Activated CD8-positive, alpha-beta T cell treated with anti-CD3 and anti-CD28 coated beads for 36 hours (primary cell): ENCODE measurements at regions not wholly inside any gene's neighbourhood (a gene's known extent, or its start where the extent isn't known, plus 50 kb on each side); places are given as distances from the start of the nearest gene placed in this dataset.

Experiments
- ATAC-seq: fragments of 200-7000 bp; cut with Tn5 transposase; one replicate; pipeline ENCODE4 v1.10.0; 2021; ENCODE audit warnings: mild to moderate bottlenecking, moderate library complexity
- CTCF ChIA-PET: fragments of 350-600 bp; sonication (Branson Sonifier 250); formaldehyde crosslinking; loops from one replicate; lab custom pipeline; 2021; ENCODE audit warnings: antibody characterized with exemption; lab: Charles Lee
- POLR2A ChIA-PET: fragments of 350-600 bp; sonication (Branson Sonifier 250); formaldehyde crosslinking; loops from one replicate; lab custom pipeline; 2021; ENCODE audit warnings: antibody characterized with exemption; lab: Charles Lee
- DNase-seq: peaks from one replicate; pipeline ENCODE4 v3.0.0-alpha.2; 2020
- H3K27ac Mint-ChIP-seq: one replicate; pipeline ENCODE4 v1.8.0; 2021; ENCODE audit warnings: mild to moderate bottlenecking, mixed read lengths
- H3K27me3 Mint-ChIP-seq: one replicate; pipeline ENCODE4 v1.8.0; 2021; ENCODE audit warnings: mixed read lengths
- H3K36me3 Mint-ChIP-seq: one replicate; pipeline ENCODE4 v1.8.0; 2021; ENCODE audit warnings: low read depth, mixed read lengths
- H3K4me1 Mint-ChIP-seq: one replicate; pipeline ENCODE4 v1.8.0; 2021; ENCODE audit warnings: low read depth, mixed read lengths
- H3K4me3 Mint-ChIP-seq: one replicate; pipeline ENCODE4 v1.8.0; 2021; ENCODE audit warnings: mild to moderate bottlenecking, moderate library complexity, mixed read lengths
- H3K9me3 Mint-ChIP-seq: one replicate; pipeline ENCODE4 v1.8.0; 2021; ENCODE audit warnings: mixed read lengths
- intact Hi-C: fragments of 100-400 bp; cut with micrococcal nuclease; formaldehyde crosslinking; loops from one replicate; pipeline ENCODE4 v1.10.0; 2022
- TF ChIP-seq, protein P1 (sequence below): fragments of 200-600 bp; IDR thresholded peaks from one replicate; pipeline ENCODE4 v1.8.0; 2022; ENCODE audit warnings: antibody characterized with exemption, mild to moderate bottlenecking

DNA sequence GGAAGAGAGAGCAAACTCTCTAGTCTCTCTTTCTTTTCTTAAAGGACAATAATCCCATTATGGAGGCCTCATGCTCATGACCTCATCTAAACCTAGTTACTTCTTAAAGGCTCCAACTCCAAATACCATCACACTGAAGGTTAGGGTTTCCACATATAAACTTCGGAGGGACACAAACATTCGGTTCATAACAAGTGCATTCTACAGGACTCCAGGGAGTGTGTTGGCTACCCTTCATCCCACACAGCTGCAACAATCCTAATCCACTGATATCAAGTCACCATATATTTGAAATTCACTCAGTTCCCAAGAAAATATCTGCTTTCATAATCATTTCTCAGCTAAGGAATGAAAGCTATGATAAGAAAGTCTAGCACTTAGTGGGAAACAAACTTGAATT is 265.9 kb upstream of the PLEKHG7 start:
- CTCF ChIA-PET: no interaction called here
- Mint-ChIP-seq H3K9me3 (peaks cover 2% of the 10 kb centered on the region), H3K4me1 (peaks cover 34% of the 10 kb centered on the region)

DNA sequence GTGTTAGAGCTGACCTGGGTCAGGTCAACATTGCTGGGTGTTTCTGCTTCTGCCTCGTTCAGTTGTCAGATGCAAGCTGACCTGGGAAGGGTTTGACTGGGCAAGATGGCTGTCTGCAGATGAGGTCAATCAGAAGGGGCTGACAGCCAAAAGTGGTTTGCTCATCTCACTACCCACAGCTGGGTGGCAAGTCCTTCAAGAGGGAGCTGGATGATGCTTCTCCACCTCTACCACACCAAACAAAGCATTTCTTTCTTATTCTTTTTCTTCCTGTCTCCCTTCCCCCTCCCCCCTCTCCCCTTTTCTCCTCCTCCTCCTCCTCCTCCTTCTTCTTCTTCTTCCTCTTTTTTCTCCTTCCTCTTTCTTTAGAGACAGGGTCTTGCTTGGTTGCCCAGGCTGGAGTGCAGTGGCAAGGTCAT is 268.2 kb upstream of the PLEKHG7 start:
- no peaks in the 10 kb centered on the region for H3K27me3 Mint-ChIP-seq
- DNase-seq (peak; percentile 11), ATAC-seq (no peak)
- TF ChIP-seq, protein P1, sequence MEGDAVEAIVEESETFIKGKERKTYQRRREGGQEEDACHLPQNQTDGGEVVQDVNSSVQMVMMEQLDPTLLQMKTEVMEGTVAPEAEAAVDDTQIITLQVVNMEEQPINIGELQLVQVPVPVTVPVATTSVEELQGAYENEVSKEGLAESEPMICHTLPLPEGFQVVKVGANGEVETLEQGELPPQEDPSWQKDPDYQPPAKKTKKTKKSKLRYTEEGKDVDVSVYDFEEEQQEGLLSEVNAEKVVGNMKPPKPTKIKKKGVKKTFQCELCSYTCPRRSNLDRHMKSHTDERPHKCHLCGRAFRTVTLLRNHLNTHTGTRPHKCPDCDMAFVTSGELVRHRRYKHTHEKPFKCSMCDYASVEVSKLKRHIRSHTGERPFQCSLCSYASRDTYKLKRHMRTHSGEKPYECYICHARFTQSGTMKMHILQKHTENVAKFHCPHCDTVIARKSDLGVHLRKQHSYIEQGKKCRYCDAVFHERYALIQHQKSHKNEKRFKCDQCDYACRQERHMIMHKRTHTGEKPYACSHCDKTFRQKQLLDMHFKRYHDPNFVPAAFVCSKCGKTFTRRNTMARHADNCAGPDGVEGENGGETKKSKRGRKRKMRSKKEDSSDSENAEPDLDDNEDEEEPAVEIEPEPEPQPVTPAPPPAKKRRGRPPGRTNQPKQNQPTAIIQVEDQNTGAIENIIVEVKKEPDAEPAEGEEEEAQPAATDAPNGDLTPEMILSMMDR: no peak
- peaks cover 2% of the 10 kb centered on the region for H3K9me3 Mint-ChIP-seq
- no peak overlapping the region for H3K4me3 Mint-ChIP-seq
- no peaks in the 10 kb centered on the region for H3K36me3 Mint-ChIP-seq
- POLR2A ChIA-PET: interaction anchor here (1.3 kb wide), 1 partner anchor 8 kb away, joined by 3 read pairs; no protein-coding TSS in a partner anchor
- peaks cover 36% of the 10 kb centered on the region for H3K4me1 Mint-ChIP-seq
- no peak overlapping the region for H3K27ac Mint-ChIP-seq
- CTCF ChIA-PET: interaction anchor here (0.6 to 1.5 kb wide), 3 partner anchors 8 to 68 kb away, joined by 3 to 6 read pairs (median 4); no protein-coding TSS in a partner anchor
- intact Hi-C loops: no loop called here

More for the DNA sequence above, 265.9 kb upstream of the PLEKHG7 start:
- POLR2A ChIA-PET: no interaction called here
- H3K27me3 Mint-ChIP-seq: no peaks in the 10 kb centered on the region
- DNase-seq (no peak), ATAC-seq (no peak)
- H3K27ac Mint-ChIP-seq: no peak overlapping the region
- H3K4me3 Mint-ChIP-seq: no peak overlapping the region
- no peaks in the 10 kb centered on the region for H3K36me3 Mint-ChIP-seq
- intact Hi-C loops: no loop called here
- TF ChIP-seq, protein P1: no peak

- H3K27me3 Mint-ChIP-seq: no peaks in the 10 kb centered on the region
- H3K9me3 Mint-ChIP-seq: peaks cover 2% of the 10 kb centered on the region
- ATAC-seq (no peak), DNase-seq (no peak)
- H3K36me3 Mint-ChIP-seq: no peaks in the 10 kb centered on the region
- intact Hi-C loops: no loop called here
- H3K4me1 Mint-ChIP-seq: peaks cover 31% of the 10 kb centered on the region
- ChIA-PET POLR2A (interaction anchor here (0.6 to 1.3 kb wide), 2 partner anchors 10 to 14 kb away, joined by 3 read pairs; no protein-coding TSS in a partner anchor), CTCF (no interaction called here)
- no peak overlapping the region for H3K4me3 Mint-ChIP-seq
- TF ChIP-seq, protein P1: no peak
- peak overlapping the region; percentile 57 for H3K27ac Mint-ChIP-seq
Measured at GRCh38 chr12:92432724-92433441, 269.9 kb upstream of the PLEKHG7 start.

DNA sequence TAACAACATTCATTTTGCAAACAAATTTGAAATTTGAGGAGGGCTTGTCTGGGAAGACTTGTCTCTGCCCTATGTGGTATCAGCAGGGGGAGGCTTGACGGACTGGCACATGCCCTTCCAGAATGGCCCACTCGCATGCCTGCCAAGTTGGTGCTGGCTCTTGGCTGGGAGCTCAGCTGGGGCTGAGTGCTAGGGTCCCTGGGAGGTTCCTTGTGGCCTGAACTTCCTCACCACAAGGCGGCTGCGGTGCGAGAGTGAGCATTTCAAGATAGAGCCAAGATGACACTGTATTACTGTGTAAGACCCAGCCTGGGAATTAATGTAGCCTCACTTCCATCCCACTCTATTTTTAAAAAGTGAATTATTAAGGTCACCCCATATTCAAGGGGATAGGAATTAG is 271.6 kb upstream of the PLEKHG7 start:
- intact Hi-C loops: no loop called here
- Mint-ChIP-seq H3K4me1 (peaks cover 28% of the 10 kb centered on the region), H3K9me3 (peaks cover 2% of the 10 kb centered on the region), H3K27ac (no peak overlapping the region), H3K27me3 (no peaks in the 10 kb centered on the region), H3K36me3 (no peaks in the 10 kb centered on the region), H3K4me3 (no peak overlapping the region)
- DNase-seq: peak; percentile 52
- ChIA-PET CTCF (interaction anchor here (0.7 to 3.4 kb wide), 3 partner anchors 22 to 130 kb away, joined by 3 to 16 read pairs (median 3); no protein-coding TSS in a partner anchor), POLR2A (no interaction called here)
- peak; percentile 49 for ATAC-seq
- TF ChIP-seq, protein P1: no peak

GRCh38 chr12:92426332-92426731 is 276.5 kb upstream of the PLEKHG7 start:
- Mint-ChIP-seq H3K9me3 (no peaks in the 10 kb centered on the region), H3K4me1 (peaks cover 28% of the 10 kb centered on the region), H3K27me3 (no peaks in the 10 kb centered on the region), H3K4me3 (no peak overlapping the region), H3K36me3 (no peaks in the 10 kb centered on the region), H3K27ac (no peak overlapping the region)
- POLR2A ChIA-PET: interaction anchor here (0.8 kb wide), 1 partner anchor 104 kb away, joined by 3 read pairs; no protein-coding TSS in a partner anchor
- TF ChIP-seq, protein P1: no peak
- intact Hi-C loops: no loop called here
- CTCF ChIA-PET: interaction anchor here (1.0 to 1.8 kb wide), 2 partner anchors 9 to 18 kb away, joined by 4 to 7 read pairs; no protein-coding TSS in a partner anchor
- ATAC-seq: no peak
- DNase-seq: no peak
